HG02623 (cell line): ENCODE measurements at regions not wholly inside any gene's neighbourhood (a gene's known extent, or its start where the extent isn't known, plus 50 kb on each side); places are given as distances from the start of the nearest gene placed in this dataset.
"Not testable (repeated sequence)": the region's sequence is repeated elsewhere in the genome, so short reads cannot be mapped to it uniquely, and the experiment has no call there.

Experiments used
- ATAC-seq: cut with Tn5 transposase; IDR thresholded peaks from one replicate; pipeline ENCODE4 v1.9.1; 2021; ENCODE audit warnings: moderate library complexity; ENCODE audit not compliant: unreplicated experiment

- no peak for ATAC-seq
Measured at GRCh38 chr6:26232306-26232939, 132.6 kb upstream of the BTN3A2 start.

- no peak for ATAC-seq
Measured at GRCh38 chr6:26232940-26233648, 131.9 kb upstream of the BTN3A2 start.

- ATAC-seq, result peak; percentile 34
Measured at GRCh38 chr6:26233649-26234420, 131.2 kb upstream of the BTN3A2 start.

- ATAC-seq, result peak; percentile 54
Measured at GRCh38 chr6:26234421-26235301, 130.3 kb upstream of the BTN3A2 start.

GRCh38 chr6:26235302-26235670 is 129.7 kb upstream of the BTN3A2 start:
- no peak for ATAC-seq

- not testable (repeated sequence) for ATAC-seq
Measured at GRCh38 chr6:26239415-26239814, 125.6 kb upstream of the BTN3A2 start.

- ATAC-seq, result peak; percentile 46
Measured at GRCh38 chr6:26240157-26241032, 124.6 kb upstream of the BTN3A2 start.

GRCh38 chr6:26241033-26241895 is 123.7 kb upstream of the BTN3A2 start:
- no peak for ATAC-seq

- no peak for ATAC-seq
Measured at GRCh38 chr6:26243132-26243531, 121.9 kb upstream of the BTN3A2 start.

GRCh38 chr6:26243752-26244151 is 121.2 kb upstream of the BTN3A2 start:
- no peak for ATAC-seq

- no peak for ATAC-seq
Measured at GRCh38 chr6:26246058-26246457, 118.9 kb upstream of the BTN3A2 start.

- ATAC-seq, result no peak
Measured at GRCh38 chr6:26246553-26246952, 118.4 kb upstream of the BTN3A2 start.

- peak; percentile 22 for ATAC-seq
Measured at GRCh38 chr6:26249707-26249956, 115.4 kb upstream of the BTN3A2 start.

GRCh38 chr6:26249957-26250697 is 114.9 kb upstream of the BTN3A2 start:
- ATAC-seq, result peak; percentile 37

GRCh38 chr6:26250698-26251044 is 114.3 kb upstream of the BTN3A2 start:
- no peak for ATAC-seq

GRCh38 chr6:26251354-26252076 is 113.5 kb upstream of the BTN3A2 start:
- ATAC-seq, result peak; percentile 35

GRCh38 chr6:26252077-26252472 is 112.9 kb upstream of the BTN3A2 start:
- ATAC-seq, result no peak

GRCh38 chr6:26254724-26255123 is 110.3 kb upstream of the BTN3A2 start:
- no peak for ATAC-seq
